Activated CD8-positive, alpha-beta memory T cell treated with anti-CD3 and anti-CD28 coated beads, Interleukin-2, amount 50 U/mL, for 24 hours (primary cell): ENCODE measurements at regions not wholly inside any gene's neighbourhood (a gene's known extent, or its start where the extent isn't known, plus 50 kb on each side); places are given as distances from the start of the nearest gene placed in this dataset.

ENCODE experiments used
- DNase-seq: peaks from one replicate; pipeline ENCODE4 v3.0.0-alpha.2; 2020; ENCODE audit errors: extremely low read depth

- DNase-seq = no peak
These were observed 166.7 kb downstream of the RBFOX3 start for GRCh38 chr17:79444198-79444597.

GRCh38 chr17:79443026-79443425, 167.8 kb downstream of the RBFOX3 start:
- no peak for DNase-seq

DNA sequence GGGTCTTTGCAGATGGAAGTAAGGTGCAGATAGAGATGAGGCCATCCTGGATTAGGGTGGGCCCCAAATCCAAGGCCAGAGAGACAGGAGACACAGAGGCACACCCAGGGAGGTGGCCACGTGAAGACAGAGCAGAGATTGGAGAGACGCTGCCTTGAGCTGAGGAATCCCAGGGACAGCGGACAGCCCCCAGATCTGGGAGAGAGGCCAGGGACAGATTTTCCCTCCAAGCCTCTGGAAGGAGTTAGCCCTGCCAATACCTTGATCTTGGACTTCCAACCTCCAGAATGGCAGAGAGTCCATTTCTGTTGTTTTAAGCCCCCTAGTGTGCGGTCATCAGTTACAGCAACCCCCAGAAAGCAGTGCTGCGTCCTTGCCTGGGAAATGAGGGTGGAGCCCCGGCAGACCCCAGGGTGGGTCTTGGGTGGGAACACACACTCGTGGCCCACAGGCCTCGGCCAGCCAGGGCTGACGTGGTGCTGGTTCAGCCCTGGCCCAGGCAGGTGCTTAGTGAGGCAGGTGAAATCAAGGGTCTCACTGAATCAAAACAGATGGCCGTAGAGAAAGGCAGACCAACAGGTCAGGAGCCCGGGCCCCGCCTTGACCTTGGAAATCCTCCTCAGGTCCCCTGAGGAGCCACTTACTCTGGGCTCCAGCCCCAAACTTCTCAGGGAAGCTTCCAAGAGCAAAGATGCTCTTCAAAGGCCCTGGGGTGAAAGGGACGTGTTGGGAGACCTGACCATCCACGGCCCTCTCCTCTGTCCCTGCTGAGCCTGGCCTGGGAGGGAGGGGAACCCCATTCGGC, 169.3 kb downstream of the RBFOX3 start:
- no peak for DNase-seq

DNA sequence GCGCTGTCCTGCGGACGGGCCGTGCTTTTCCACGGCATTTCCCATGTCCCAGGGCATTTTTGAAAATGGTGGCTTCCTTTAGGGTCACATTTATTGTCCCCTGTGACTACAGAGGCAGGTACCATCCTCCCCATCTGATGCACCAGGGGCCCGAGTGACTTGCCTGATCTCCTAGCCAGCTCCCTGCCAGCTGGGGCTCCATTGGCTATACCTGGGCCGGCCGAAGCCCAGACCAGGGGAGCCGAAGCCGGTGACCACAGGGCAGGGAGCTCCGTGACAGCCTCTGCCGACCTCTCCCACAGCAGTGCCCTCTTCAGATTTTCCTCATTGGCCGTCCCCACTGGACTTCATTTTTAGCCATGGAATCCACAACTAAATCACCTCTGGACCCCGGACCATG, 170.6 kb downstream of the RBFOX3 start:
- no peak for DNase-seq

DNA sequence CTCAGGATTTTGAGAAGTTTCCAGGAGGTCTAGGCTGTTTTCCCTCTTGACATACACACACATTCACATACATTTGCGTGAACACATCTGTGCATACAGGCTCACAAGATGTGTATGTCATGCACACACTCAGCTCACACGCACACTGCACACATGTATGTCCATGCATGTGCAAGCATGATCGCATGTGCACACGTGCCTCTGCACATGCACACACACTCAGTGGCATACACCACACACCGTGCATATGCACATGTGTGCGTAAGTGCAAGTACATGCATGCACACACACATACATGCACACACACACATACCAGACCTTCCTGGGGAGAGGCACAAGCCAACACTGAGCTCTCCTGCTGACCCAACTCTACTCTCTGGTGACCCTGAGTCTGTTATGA, 171.4 kb downstream of the RBFOX3 start:
- no peak for DNase-seq

- DNase-seq = no peak
These were observed 172.1 kb downstream of the RBFOX3 start for GRCh38 chr17:79438546-79439334.

- no peak for DNase-seq
These were observed 172.8 kb downstream of the RBFOX3 start for GRCh38 chr17:79438058-79438457.

DNA sequence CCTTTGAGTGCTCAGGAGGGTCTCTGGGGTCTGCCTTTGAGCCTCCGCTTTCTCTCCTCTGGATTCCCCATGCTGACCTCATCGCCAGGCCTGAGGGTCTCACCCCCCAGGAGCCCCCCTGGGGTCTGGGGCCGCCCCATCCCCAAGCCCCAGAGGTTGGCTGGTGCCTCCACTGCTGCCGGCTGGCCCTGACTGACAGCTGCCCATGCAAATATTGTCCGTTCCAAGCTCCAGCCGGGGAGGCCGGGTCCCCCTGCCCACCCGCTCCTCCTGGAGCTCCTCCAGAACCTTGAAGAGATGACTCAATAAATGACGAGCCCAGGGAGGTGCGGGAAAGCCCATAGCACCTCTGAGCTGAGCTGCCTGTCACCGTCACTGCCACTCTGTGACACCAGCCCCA, 173.8 kb downstream of the RBFOX3 start:
- no peak for DNase-seq

GRCh38 chr17:79435962-79436361, 174.9 kb downstream of the RBFOX3 start:
- DNase-seq = no peak

GRCh38 chr17:79435296-79435695, 175.6 kb downstream of the RBFOX3 start:
- DNase-seq = no peak

DNA sequence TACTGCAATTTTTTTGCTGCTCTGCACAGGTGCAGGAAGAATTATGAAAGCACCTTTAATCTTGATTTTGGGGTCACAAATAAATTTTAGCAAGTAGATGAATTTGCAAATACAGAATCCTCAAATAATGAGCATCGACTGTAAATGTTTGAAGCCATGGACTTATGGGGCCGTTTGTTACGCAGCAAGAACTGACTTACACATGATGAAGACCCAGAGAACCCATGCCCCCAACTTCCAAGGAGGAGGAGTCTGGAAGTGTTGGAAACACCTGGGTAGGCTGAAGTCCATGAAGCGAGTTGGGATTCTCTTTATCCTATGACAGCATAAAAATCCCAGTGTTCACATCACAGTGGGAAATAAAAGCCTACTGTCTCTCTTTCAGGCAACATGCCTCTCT, 176.6 kb downstream of the RBFOX3 start:
- no peak for DNase-seq

- no peak for DNase-seq
These were observed 177.5 kb downstream of the RBFOX3 start for GRCh38 chr17:79433379-79433778.

DNA sequence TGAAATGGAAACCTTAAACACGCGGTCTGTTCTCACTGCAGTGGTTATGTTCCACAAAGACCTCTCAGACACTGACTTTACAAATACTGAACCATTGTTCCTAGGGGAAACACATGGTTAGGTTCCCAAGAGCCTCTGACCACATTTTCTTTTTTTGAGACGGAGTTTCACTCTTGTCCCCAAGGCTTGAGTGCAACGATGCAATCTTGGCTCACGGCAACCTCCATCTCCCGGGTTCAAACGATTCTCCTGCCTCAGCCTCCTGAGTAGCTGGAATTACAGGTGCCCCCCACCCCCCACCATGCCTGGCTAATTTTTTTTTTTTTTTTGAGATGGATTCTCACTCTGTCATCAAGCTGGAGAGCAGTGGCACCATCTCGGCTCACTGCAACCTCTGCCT, 179.7 kb downstream of the RBFOX3 start:
- no peak for DNase-seq

- no peak for DNase-seq
These were observed 180.9 kb downstream of the RBFOX3 start for GRCh38 chr17:79429864-79430494.

- DNase-seq = no peak
These were observed 181.9 kb downstream of the RBFOX3 start for GRCh38 chr17:79428988-79429387.

DNA sequence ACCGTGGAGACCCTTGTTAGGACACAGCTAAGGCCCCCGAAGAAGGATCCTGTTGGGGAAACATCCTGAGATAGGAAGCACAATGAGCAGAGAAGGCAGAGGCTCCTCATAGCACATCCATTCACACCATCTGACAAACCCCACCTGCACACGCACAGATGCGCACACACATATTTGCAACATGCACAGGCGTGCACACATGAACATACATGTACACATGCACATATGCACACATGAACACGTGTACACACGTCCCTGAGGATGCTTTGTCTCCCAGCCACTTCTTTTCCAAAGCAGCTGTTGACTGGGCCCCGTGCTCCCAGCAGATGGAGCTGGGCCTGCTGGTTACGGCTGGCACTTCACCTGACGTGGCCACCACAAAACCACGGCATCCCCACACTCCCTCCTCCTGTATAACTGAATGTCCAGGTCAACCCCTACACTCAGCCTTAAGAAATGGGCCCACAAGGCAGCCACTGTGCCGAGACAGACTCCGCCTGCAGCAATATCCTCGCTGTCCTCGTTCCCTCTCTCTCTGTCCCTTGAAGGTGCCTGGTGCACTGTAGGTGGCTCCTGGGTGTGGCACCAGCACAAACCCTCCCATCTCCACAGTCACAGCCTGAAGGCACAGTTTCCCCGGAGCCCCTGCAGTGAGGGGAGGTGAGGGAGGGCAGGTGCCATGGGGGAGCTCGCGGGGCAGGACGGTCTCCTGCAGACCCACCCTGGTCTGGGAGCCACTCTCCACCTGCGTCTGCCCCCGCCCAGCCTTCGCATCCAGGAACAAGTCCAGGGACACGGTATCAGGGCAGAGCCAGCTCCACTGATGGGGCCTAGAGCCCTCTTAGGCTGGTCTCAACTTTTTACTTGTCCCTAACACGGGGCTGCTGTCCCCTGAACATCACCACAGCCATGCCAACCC, 183.0 kb downstream of the RBFOX3 start:
- no peak for DNase-seq

- no peak for DNase-seq
These were observed 185.2 kb downstream of the RBFOX3 start for GRCh38 chr17:79425686-79426085.

DNA sequence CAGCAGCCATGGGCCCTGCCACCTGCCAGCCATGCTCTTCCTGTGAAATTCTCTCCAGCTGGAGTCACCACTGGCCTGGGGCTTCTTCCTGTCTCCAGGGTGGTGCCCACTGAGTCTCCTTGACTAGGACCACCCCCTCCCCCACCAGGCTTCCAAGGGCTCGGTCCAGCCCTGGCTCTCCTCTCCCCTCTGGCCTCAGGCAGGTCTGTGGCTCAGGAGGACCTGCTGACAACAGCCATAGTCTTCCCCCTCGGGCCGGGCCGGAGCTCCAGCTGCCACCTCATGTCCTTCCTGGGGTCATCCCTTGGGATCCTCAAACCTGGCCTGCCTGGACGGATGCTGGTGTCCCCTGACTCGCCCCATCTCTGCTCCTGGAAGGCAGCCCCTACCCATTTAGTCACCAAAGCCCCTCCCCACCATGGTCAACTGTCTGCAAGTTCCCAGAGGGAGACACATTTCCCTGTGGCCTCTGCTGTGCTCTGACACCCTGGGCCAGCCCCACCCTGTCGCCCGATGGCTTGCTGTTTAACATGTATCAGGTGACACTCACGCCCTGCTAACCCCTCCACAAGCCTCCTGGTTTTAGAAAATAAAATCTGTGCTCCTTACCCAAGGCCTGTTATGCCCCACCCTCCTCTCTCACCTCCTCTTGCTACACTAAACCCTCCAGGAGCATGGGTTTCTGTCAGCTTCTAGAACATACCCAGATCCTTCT, 186.2 kb downstream of the RBFOX3 start:
- no peak for DNase-seq

DNA sequence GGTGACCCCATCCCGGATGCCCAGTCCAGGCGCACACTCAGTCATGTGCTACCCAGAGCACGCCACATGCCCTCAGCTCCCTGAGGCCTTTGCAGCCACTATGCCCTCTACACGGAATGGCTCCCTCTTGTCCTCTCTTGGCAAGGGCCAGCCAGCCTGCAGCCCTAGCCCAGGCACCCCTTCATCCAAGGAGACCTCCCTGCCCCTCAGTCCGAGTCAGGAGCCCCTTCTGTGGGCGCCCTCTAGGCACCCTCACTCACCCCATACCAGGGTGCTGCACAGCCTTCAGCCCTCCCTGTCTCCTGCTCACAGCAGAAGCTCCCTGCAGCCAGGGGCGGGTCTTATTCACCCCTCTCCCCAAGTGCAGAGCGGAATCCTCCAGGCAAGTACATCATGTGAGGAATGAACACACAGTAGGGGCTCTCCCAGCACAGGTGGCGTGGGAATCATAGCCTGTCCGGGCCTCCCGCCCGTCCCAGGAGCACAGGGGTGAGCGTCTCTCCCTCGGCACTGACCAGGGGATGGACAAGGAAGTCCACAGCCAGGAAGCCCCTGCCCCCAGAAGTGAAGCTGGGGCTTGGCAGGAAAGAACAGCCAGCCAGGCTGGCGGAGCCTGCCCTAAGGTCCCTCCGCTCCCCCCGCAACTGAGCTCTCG, 186.9 kb downstream of the RBFOX3 start:
- no peak for DNase-seq

DNA sequence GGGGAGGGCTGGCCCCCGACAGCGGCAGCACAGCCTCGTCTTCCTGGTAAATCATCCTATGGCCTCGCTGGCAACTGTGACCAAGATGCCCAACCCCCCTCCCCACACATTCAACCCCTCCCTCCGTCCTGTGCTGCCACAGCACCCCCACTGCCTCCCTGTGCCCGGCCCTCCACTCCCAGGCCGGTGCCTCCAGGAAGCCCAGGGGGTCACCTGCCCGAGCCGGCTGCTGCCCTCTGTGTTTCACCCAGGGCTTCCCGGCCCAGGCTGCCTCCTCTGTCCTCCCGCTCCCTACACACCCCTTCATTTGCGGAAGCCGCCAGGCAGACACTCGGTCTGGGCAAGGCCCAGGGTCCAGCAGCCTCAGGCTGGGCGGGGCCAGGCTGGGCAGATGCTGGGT, 188.6 kb downstream of the RBFOX3 start:
- DNase-seq = no peak
